GM18507 (cell line): ENCODE measurements at regions not wholly inside any gene's neighbourhood (a gene's known extent, or its start where the extent isn't known, plus 50 kb on each side); places are given as distances from the start of the nearest gene placed in this dataset.

Source experiments
- DNase-seq: peaks from one replicate; pipeline ENCODE4 v3.0.0; 2011; ENCODE audit warnings: low read depth; ENCODE audit not compliant: insufficient read length; ENCODE audit errors: extremely low spot score
- FAIRE-seq: peaks from 2 replicates; lab custom pipeline; 2011; peaks lifted over from hg19 to GRCh38; lab: Jason Lieb, UNC

- no peak for DNase-seq
- FAIRE-seq: no peak
Measured at GRCh38 chr5:17154211-17154996, 63.0 kb upstream of the BASP1 start.

DNA sequence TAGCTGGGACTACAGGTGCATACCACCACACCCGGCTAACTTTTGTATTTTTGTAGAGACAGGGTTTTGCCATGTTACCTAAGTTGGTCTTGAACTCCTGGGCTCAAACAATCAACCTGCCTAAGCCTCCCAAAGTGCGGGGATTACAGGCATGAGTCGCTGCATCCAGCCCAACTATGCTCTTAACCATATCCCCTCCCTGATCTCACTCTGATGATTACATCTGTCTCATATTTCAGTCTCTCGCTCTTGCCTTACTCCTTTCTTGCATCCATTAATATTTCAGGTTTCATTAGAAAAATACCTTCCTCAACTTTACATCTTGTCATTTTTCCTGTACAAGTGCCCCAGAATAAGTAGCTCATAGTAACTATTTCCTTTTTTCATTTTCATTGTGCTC lies 61.0 kb upstream of the BASP1 start:
- DNase-seq: no peak
- no peak for FAIRE-seq

DNA sequence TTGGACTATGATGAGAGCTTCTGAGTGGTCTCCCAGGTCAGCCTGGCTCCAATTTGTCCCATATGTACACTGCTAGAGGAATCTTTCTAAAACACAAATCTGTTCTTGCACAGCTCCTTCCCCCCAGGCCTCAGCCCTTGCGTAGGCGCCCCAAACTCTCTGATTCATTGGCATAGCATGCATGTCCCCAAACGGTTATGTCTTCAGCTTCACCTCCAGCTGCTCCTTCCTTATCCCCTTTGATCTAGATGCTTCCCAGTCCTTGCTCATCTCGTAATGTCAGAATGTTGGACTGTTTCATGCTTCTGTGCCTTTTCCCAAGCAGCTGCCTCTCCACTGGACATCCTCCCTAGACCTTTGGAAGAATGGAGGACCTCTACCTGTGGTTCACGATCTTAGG lies 60.1 kb upstream of the BASP1 start:
- DNase-seq: no peak
- no peak for FAIRE-seq

- no peak for DNase-seq
- no peak for FAIRE-seq
Measured at GRCh38 chr5:17157916-17158529, 59.4 kb upstream of the BASP1 start.

- FAIRE-seq (no peak), DNase-seq (no peak)
Measured at GRCh38 chr5:17160756-17161040, 56.7 kb upstream of the BASP1 start.

- no peak for FAIRE-seq
Measured at GRCh38 chr5:17161662-17162061, 55.8 kb upstream of the BASP1 start.

GRCh38 chr5:17163221-17163620 lies 54.2 kb upstream of the BASP1 start:
- FAIRE-seq (no peak), DNase-seq (no peak)

More at GRCh38 chr5:17161662-17162061, 55.8 kb upstream of the BASP1 start:
- DNase-seq: no peak

DNA sequence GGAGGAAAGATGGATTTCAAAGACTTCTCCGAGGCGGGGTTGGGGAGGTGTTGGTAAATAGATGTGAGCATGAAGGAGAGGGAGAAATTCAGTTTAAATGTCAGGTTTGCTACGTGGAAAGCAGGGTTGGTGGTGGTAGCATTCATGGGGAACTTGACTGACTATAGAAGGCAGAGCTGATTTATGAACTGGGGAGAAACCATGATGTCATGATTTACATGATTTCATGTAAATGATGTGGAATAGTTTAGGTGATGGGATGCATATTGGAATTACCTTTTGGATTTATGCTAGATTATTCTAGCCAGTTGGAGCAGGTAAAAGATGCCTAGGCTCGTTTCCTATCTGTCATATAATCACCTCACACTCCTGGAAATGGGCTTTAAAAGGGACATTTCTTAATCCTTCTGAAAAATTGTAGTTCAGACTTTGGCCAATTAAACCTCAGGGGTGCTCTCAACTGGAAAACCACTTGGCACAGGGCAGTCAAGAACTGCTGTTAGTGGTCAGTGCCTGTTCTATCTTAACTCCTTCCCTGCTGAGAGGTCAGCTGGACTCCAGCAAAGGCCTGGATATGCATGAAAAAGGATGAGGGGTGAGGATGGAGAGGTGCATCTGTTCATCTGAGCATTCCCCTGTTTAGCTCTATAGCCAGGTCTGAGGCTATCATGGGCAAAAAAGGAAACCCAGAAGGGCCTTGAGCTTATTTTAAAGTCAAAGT lies 50.1 kb upstream of the BASP1 start:
- no peak for DNase-seq
- FAIRE-seq: no peak
